ENCODE measurements at regions not wholly inside any gene's neighbourhood (a gene's known extent, or its start where the extent isn't known, plus 50 kb on each side); places are given as distances from the start of the nearest gene placed in this dataset.
"Not testable (repeated sequence)": the region's sequence is repeated elsewhere in the genome, so short reads cannot be mapped to it uniquely, and the experiment has no call there.

DNA sequence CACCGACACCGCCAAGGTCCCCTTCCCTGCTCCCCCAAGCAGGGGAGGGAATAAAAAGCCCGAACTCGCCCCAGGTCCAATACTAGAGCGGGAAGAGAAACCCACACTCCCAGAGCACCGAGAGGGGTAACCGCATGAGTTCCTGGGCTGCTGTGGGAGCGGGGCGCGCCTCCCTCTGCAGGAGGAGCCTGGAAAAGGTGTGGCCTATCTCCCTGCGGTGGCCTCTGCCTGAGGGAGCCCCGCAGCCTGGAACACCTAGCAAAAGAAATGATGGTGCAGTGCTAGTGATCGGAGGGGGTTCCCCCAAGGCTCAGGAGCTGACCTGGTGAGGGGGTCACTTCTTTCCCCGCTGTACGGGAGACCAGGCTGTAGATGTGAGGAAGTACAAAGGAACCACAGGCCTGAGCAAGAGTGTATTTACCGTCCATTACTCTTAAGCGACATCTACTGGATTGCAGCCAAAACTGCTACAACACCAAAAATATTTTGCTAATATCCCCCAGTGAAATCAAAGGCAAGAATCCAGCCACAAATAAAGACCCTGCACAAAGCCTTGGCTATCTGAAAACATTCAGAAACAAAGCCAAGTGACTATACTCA, 216.6 kb upstream of the POTEB3 start:
- TF ChIP-seq POLR2A, POLR2AphosphoS5, EP300 (IDR thresholded peaks at IDR 0.05): not testable (repeated sequence)
- TF ChIP-seq, protein P1, sequence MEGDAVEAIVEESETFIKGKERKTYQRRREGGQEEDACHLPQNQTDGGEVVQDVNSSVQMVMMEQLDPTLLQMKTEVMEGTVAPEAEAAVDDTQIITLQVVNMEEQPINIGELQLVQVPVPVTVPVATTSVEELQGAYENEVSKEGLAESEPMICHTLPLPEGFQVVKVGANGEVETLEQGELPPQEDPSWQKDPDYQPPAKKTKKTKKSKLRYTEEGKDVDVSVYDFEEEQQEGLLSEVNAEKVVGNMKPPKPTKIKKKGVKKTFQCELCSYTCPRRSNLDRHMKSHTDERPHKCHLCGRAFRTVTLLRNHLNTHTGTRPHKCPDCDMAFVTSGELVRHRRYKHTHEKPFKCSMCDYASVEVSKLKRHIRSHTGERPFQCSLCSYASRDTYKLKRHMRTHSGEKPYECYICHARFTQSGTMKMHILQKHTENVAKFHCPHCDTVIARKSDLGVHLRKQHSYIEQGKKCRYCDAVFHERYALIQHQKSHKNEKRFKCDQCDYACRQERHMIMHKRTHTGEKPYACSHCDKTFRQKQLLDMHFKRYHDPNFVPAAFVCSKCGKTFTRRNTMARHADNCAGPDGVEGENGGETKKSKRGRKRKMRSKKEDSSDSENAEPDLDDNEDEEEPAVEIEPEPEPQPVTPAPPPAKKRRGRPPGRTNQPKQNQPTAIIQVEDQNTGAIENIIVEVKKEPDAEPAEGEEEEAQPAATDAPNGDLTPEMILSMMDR (IDR thresholded peaks at IDR 0.05) = not testable (repeated sequence)
